ENCODE measurements at regions not wholly inside any gene's neighbourhood (a gene's known extent, or its start where the extent isn't known, plus 50 kb on each side); places are given as distances from the start of the nearest gene placed in this dataset.

DNA sequence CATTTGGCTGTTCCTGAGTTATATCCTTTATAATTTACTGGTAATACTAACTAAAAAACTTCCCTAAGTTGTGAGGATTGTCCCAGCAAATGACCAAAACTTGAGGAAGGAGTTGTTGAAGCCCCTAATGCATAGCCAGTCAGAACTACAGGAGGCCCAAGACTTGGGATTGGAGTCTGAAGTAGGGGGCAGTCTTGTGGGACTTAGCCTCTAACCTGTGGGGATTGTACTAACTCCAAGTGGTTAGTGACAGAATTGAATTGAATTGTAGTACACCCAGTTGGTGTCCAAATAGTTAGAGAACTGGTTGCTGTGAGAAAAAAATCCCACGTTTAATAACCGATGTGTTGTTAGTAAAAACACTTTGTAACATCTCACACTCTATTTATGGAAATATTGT, 1506.3 kb downstream of the ADGRL3 start:
- TF ChIP-seq POLR2A (IDR thresholded peaks at IDR 0.05; ENCODE audit: low read depth, low read length) (no peak), POLR2AphosphoS5 (IDR thresholded peaks at IDR 0.05; ENCODE audit: low read depth, low read length) (no peak)
